ENCODE measurements at regions not wholly inside any gene's neighbourhood (a gene's known extent, or its start where the extent isn't known, plus 50 kb on each side); places are given as distances from the start of the nearest gene placed in this dataset.

DNA sequence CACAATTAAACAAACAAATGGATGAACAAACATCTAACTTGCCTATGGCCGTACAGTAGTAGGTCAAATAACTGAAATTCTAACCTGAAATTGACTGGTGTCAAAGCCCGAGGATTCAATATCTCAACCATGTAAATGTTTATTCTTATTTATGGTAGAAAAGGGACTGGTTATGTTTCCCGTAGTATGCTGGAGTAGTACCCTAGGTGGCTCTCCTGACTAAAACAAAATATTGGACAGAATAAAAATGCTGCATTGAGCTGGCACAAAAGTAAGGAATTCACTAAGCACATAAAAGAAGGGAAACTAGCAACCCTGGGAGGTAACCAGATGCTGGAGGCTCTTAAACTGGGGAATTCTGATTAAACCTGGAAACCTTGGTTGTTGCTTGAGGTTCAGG is 117.1 kb upstream of the PREP start:
- TF ChIP-seq, protein P1, sequence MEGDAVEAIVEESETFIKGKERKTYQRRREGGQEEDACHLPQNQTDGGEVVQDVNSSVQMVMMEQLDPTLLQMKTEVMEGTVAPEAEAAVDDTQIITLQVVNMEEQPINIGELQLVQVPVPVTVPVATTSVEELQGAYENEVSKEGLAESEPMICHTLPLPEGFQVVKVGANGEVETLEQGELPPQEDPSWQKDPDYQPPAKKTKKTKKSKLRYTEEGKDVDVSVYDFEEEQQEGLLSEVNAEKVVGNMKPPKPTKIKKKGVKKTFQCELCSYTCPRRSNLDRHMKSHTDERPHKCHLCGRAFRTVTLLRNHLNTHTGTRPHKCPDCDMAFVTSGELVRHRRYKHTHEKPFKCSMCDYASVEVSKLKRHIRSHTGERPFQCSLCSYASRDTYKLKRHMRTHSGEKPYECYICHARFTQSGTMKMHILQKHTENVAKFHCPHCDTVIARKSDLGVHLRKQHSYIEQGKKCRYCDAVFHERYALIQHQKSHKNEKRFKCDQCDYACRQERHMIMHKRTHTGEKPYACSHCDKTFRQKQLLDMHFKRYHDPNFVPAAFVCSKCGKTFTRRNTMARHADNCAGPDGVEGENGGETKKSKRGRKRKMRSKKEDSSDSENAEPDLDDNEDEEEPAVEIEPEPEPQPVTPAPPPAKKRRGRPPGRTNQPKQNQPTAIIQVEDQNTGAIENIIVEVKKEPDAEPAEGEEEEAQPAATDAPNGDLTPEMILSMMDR (IDR thresholded peaks at IDR 0.05; ENCODE audit: low read depth, low read length), result no peak
- TF ChIP-seq POLR2A (IDR thresholded peaks at IDR 0.05; ENCODE audit: extremely low read depth, insufficient read length), result no peak
- TF ChIP-seq, protein P2, sequence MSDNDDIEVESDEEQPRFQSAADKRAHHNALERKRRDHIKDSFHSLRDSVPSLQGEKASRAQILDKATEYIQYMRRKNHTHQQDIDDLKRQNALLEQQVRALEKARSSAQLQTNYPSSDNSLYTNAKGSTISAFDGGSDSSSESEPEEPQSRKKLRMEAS (IDR thresholded peaks at IDR 0.05; ENCODE audit: low read depth, low read length), result no peak
